HL-60 (cell line): ENCODE measurements at regions not wholly inside any gene's neighbourhood (a gene's known extent, or its start where the extent isn't known, plus 50 kb on each side); places are given as distances from the start of the nearest gene placed in this dataset.

Experiments used
- DNase-seq, 2 experiments: peaks; one replicate each; pipeline ENCODE4 v3.0.0-alpha.2; 2010 to 2020; ENCODE audit warnings: low read depth in 1 of 2, low spot score in 1 of 2
- H3K27ac ChIP-seq: fragments of 250-450 bp; sonication (Bioruptor Pico); replicated peaks from 2 replicates; pipeline ENCODE4 v1.5.1; 2020; ENCODE audit warnings: mild to moderate bottlenecking, moderate library complexity
- H3K27me3 ChIP-seq: fragments of 250-450 bp; sonication (Bioruptor Pico); 2 replicates; pipeline ENCODE4 v1.5.1; 2021; ENCODE audit warnings: mild to moderate bottlenecking, moderate library complexity; ENCODE audit not compliant: insufficient read depth, poor library complexity, severe bottlenecking
- H3K4me3 ChIP-seq: replicated peaks from 2 replicates; pipeline ENCODE4 v1.5.1; 2011; ENCODE audit warnings: mild to moderate bottlenecking, control low read depth, low read length; ENCODE audit not compliant: insufficient read depth
- GABPA ChIP-seq: IDR thresholded peaks from 2 replicates; pipeline ENCODE4 v1.6.1; 2012; ENCODE audit warnings: low read depth
- POLR2AphosphoS5 ChIP-seq: IDR thresholded peaks from 2 replicates; pipeline ENCODE4 v1.6.1; 2012; ENCODE audit warnings: low read depth
- REST ChIP-seq: IDR thresholded peaks from 2 replicates; pipeline ENCODE4 v1.6.1; 2012; ENCODE audit warnings: low read depth; ENCODE audit not compliant: insufficient replicate concordance
- SPI1 ChIP-seq: IDR thresholded peaks from 2 replicates; pipeline ENCODE4 v1.6.1; 2012; ENCODE audit warnings: low read depth, mild to moderate bottlenecking, borderline replicate concordance
- TF ChIP-seq, protein P1 (sequence below): IDR thresholded peaks from one replicate; pipeline ENCODE4 v1.5.1; 2011; ENCODE audit warnings: low read length, control low read depth, inconsistent platforms; ENCODE audit not compliant: insufficient read depth

- Histone ChIP-seq H3K27ac (no peak overlapping the region), H3K27me3 (no peaks in the 10 kb centered on the region), H3K4me3 (no peak overlapping the region)
- no peak for DNase-seq
- no peak for TF ChIP-seq POLR2AphosphoS5
- no peak for TF ChIP-seq REST
- TF ChIP-seq, protein P1, sequence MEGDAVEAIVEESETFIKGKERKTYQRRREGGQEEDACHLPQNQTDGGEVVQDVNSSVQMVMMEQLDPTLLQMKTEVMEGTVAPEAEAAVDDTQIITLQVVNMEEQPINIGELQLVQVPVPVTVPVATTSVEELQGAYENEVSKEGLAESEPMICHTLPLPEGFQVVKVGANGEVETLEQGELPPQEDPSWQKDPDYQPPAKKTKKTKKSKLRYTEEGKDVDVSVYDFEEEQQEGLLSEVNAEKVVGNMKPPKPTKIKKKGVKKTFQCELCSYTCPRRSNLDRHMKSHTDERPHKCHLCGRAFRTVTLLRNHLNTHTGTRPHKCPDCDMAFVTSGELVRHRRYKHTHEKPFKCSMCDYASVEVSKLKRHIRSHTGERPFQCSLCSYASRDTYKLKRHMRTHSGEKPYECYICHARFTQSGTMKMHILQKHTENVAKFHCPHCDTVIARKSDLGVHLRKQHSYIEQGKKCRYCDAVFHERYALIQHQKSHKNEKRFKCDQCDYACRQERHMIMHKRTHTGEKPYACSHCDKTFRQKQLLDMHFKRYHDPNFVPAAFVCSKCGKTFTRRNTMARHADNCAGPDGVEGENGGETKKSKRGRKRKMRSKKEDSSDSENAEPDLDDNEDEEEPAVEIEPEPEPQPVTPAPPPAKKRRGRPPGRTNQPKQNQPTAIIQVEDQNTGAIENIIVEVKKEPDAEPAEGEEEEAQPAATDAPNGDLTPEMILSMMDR: no peak
- TF ChIP-seq SPI1: no peak
- no peak for TF ChIP-seq GABPA
Observed at GRCh38 chr9:21638104-21638503, 156.0 kb upstream of the IFNE start.

DNA sequence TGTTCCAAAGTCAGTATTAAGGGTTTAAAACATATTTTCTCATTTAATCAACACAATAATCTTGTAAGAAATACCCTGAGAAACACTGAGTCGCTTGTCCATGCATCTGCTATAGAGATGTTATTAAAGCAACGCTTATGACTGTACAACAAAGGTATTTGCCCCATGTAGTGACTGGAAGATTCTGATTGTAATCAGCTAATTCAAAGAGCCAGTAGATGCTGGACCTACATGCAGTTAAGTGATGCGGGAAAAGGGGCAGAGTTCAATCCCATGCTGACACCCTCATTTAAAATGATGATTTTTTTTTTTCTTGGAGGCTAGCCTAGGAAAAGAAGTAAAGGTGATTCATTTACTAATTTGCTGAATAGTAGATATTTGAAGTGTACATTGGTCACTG lies 149.3 kb upstream of the MTAP start:
- Histone ChIP-seq H3K27me3 (no peaks in the 10 kb centered on the region), H3K27ac (no peak overlapping the region), H3K4me3 (no peak overlapping the region)
- DNase-seq: no peak
- TF ChIP-seq REST (no peak), SPI1 (no peak), GABPA (no peak), POLR2AphosphoS5 (no peak)
- TF ChIP-seq, protein P1: no peak

GRCh38 chr9:21653589-21653988 lies 148.8 kb upstream of the MTAP start:
- DNase-seq: no peak
- H3K27ac ChIP-seq: no peak overlapping the region
- no peak overlapping the region for H3K4me3 ChIP-seq
- H3K27me3 ChIP-seq: no peaks in the 10 kb centered on the region
- TF ChIP-seq SPI1 (no peak), POLR2AphosphoS5 (no peak), GABPA (no peak), REST (no peak)
- TF ChIP-seq, protein P1: no peak
